PC-9 (cell line): ENCODE measurements at regions not wholly inside any gene's neighbourhood (a gene's known extent, or its start where the extent isn't known, plus 50 kb on each side); places are given as distances from the start of the nearest gene placed in this dataset.

Source experiments
- EZH2 ChIP-seq: fragments of 200-600 bp; sonication (generic); IDR thresholded peaks from 2 replicates; pipeline ENCODE4 v1.8.0; 2017; ENCODE audit warnings: antibody characterized with exemption, low read depth
- TF ChIP-seq, protein P1 (sequence below): fragments of 200-600 bp; sonication (generic); conservative IDR thresholded peaks from 2 replicates; pipeline ENCODE4 v1.6.1; 2017; ENCODE audit warnings: mixed run types, antibody characterized with exemption, mild to moderate bottlenecking, moderate library complexity

- TF ChIP-seq, protein P1, sequence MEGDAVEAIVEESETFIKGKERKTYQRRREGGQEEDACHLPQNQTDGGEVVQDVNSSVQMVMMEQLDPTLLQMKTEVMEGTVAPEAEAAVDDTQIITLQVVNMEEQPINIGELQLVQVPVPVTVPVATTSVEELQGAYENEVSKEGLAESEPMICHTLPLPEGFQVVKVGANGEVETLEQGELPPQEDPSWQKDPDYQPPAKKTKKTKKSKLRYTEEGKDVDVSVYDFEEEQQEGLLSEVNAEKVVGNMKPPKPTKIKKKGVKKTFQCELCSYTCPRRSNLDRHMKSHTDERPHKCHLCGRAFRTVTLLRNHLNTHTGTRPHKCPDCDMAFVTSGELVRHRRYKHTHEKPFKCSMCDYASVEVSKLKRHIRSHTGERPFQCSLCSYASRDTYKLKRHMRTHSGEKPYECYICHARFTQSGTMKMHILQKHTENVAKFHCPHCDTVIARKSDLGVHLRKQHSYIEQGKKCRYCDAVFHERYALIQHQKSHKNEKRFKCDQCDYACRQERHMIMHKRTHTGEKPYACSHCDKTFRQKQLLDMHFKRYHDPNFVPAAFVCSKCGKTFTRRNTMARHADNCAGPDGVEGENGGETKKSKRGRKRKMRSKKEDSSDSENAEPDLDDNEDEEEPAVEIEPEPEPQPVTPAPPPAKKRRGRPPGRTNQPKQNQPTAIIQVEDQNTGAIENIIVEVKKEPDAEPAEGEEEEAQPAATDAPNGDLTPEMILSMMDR, result no peak
- no peak for TF ChIP-seq EZH2
Measured at GRCh38 chr1:231108516-231109302, 53.1 kb upstream of the TRIM67 start.
